Vagina (tissue), 2 donors: ENCODE measurements at regions not wholly inside any gene's neighbourhood (a gene's known extent, or its start where the extent isn't known, plus 50 kb on each side); places are given as distances from the start of the nearest gene placed in this dataset.

Source experiments
- POLR2A ChIP-seq, 2 donors: fragments of 450-650 bp; IDR thresholded peaks; one replicate each; pipeline ENCODE4 v1.6.1; 2017; ENCODE audit warnings: antibody characterized with exemption in 2 of 2, mild to moderate bottlenecking in 2 of 2, moderate library complexity in 2 of 2
- TF ChIP-seq, protein P1 (sequence below), 3 experiments: fragments of 450-650 bp in 2 of 3; fragments of 200-600 bp in 1 of 3; sonication (generic) in 1 of 3; IDR thresholded peaks; one replicate each; pipeline ENCODE4 v1.5.1; 2017 to 2019; ENCODE audit warnings: antibody characterized with exemption in 3 of 3, mild to moderate bottlenecking in 2 of 3, moderate library complexity in 2 of 3

DNA sequence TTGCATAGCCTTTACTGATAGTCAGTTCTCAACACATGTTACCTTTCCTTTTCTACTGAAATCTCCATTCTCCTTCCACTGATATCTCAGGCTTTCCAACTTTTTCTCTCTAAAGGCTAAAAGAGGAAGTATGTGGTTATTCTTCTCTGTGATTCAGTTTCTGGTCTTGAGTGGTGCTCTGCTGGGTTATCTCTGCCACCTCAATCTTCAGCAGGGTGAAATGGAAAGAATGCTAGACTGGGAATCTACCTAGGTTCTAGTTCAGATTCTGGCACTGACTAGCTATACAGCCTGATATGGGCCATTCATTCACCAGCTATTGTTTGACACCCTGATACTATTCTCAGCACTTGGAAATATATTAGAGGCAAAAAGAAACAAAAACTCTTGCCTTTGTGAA, 124.9 kb upstream of the GRIA1 start:
- TF ChIP-seq POLR2A (IDR thresholded peaks at IDR 0.05): no peak
- TF ChIP-seq, protein P1, sequence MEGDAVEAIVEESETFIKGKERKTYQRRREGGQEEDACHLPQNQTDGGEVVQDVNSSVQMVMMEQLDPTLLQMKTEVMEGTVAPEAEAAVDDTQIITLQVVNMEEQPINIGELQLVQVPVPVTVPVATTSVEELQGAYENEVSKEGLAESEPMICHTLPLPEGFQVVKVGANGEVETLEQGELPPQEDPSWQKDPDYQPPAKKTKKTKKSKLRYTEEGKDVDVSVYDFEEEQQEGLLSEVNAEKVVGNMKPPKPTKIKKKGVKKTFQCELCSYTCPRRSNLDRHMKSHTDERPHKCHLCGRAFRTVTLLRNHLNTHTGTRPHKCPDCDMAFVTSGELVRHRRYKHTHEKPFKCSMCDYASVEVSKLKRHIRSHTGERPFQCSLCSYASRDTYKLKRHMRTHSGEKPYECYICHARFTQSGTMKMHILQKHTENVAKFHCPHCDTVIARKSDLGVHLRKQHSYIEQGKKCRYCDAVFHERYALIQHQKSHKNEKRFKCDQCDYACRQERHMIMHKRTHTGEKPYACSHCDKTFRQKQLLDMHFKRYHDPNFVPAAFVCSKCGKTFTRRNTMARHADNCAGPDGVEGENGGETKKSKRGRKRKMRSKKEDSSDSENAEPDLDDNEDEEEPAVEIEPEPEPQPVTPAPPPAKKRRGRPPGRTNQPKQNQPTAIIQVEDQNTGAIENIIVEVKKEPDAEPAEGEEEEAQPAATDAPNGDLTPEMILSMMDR (IDR thresholded peaks at IDR 0.05): no peak
